ENCODE measurements at regions not wholly inside any gene's neighbourhood (a gene's known extent, or its start where the extent isn't known, plus 50 kb on each side); places are given as distances from the start of the nearest gene placed in this dataset.

DNA sequence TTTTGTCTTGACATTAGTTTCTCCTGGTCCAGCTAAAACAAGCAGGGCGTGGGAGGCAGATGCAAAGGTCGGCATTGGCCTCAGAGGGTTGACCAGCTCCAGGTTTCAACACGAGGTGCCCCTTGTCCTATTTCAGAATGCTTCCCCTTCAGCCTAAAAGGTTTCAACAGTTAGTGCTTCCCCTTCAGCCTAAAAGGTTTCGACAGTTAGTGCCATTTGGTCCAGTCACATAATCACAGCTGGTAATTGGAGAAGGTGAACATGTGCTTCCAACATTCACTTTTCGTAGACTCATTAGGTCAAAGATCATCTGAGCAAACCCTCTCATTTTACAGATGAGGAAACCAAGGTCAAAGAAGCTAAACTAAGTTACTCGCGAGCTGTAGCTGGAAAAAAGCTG lies 270.3 kb upstream of the MAP3K1 start:
- DNase-seq (ENCODE audit: low read depth) = no peak

DNA sequence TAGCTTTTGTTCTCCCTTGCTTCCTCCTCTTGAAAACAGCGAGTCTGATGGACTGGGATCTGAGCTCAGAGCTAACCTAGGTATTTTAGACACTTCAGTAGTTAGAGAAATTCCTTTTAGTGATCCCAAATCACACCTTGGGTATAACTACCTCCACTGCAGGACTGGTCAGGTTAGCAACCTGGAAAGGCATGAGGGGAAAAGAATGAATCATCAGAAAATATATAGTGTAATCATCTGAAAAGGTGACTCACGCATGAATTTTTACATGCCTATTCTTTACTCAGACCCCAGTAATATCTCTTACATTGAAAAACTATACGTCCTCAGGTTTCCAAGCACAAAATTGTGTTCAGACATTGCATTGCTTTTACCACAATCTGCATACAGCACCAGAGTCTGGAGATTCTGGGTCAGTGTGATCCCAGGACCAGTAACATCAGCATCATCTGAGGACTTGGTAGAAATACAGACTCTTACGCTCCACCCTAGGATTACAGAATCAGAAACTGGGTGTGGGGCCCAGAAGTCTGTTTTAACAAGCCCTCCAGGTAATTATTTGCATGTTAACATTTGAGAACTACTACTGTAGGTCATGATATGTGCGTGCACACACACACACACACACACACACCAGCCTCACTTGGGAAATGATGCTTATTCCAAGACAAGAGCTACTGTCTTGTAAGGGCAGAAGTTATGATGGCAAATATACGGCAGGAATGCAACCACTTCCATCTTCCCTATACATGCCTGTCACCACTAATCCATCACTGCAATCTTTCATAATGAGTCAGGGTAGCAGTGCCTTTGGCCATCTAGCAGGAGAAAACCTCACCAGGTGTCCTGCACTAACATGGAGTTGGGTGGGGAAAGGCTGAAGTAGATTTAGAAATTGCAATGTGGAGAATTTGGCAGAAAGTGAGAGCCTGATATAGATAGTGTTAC lies 271.6 kb upstream of the MAP3K1 start:
- DNase-seq (ENCODE audit: low read depth) = no peak

DNA sequence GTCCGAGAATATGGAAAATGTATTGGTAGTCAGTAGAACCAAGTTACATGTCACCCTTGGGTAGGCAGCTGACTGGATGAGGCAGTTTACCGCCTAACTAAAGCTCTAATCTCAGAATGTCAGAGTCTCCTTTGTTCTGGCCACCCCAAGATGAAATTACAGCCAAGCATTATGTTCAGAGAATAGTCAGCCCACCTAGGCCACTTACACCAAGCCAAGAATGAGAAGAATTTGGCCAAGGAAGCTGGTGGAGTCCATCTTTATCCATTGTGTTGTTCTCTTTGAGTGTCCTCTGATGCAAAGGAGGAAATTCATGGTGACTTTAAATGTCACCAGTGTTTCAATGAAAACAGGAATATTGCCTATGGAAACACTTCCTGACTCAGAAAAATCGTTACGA lies 275.1 kb upstream of the MAP3K1 start:
- no peak for DNase-seq (ENCODE audit: low read depth)

DNA sequence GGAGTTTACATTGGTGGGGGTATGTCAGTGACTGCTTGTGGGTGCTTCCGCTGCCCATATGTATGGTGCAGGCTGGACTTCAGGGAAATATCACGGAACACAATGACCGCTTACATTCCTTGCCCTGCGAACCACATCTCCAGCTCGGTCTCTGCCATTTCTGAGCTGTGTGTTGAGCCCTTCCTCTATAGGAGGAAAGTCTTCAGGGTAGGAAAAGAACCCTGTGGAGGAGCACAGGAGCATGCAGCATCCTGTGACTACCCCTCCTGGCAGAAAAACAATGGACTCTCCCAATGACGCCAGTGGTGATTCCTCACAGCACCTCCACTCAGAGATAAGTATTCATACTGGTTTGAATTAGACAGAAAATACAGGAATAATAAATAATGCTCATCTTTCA lies 276.8 kb upstream of the MAP3K1 start:
- no peak for DNase-seq (ENCODE audit: low read depth)

DNA sequence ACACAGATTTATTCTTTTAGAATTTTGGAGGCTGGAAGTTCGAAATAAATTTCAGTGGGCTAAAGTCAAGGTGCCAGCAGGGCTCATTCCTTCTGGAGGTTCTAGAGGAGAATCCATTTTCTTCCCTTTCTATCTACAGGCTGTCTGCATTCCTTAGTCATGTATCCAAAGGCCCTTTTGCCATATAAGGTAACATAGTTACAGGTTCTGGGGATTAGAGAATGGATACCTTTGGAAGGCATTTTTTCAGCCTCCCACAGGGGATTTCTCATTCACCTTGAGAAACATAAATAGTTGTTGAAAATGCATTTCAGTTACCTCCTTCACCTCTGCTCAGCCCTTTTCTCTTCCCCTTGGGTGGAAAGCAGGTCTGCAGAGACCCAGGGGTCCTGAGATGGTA lies 280.0 kb upstream of the MAP3K1 start:
- no peak for DNase-seq (ENCODE audit: low read depth)

DNA sequence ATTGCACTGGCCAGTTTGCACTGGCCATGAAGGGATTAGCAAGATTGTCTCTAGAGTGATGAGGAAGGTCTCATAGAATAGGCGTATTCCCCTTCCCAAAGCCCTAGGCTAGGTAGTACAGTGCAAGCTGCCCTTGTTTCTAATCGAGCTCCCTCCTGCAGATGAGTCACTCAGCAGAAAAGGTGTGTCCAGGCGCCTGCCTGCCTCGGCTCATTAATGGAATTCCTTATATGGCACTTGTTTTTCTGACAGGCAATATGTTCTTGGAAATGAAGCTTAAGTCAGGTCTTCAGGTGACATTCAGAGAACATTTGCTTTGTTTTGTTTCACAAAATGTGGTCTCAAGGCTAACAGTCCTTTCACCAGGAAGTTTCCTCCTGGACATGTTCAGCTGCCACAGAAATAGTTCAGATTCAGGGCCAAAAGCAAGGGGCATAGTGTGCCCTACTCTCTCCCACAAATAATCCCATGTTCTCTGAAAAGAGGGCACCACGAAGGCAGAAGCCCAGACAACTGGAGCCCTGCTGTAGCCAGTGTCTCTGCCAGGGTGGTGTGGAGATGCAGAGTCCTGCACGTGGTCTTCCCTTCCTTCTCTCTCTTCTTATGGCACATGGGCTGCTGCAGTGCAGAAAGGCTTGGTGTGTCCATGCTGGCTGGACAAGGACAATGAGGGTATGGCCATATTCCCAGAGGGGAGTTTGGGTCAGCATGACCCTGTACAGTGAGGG lies 281.1 kb upstream of the MAP3K1 start:
- DNase-seq (ENCODE audit: low read depth) = no peak

DNA sequence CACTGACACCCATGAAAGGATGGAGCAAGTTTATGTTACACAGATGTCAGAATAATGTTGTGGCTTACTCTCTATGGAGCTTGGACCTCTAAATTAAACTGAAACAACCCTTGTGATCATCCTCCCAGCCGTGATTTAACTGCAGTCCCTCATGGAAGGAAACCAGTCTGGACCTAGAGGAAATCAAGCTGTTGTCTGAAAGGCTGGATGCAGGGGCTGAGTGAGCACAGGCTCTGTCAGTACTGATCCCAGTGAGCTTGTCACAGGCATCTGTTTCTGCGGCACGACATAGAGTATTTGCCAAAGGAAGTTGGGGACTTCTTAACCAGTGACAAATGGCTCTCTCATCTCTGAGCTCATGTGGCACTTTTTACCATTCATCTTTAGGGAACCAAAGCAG lies 282.9 kb upstream of the MAP3K1 start:
- DNase-seq (ENCODE audit: low read depth) = no peak

DNA sequence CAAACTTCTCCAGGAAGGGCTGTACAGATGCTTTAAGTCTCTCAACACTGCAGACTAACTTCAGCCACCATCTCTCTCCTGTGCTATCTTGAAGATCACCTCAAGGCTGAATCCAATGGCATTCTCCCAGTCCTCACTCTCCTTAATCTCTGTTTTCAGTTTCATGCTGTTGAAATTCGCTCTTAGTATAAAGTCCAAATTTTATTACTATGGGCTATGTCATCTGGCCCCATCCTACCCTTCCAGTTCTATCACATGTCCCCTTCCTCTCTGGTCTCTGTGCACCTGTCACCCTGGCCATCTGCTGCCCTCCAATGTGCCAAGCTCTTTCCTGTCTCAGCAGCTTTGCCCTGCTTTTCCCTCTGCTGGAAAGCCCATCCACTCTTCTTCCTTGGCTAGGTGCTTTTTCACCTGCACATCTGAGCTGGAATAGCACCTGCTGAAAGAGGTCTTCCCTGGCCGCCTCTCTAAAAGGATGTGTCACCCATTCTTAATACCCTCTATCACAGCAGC lies 284.7 kb upstream of the MAP3K1 start:
- DNase-seq (ENCODE audit: low read depth) = no peak

DNA sequence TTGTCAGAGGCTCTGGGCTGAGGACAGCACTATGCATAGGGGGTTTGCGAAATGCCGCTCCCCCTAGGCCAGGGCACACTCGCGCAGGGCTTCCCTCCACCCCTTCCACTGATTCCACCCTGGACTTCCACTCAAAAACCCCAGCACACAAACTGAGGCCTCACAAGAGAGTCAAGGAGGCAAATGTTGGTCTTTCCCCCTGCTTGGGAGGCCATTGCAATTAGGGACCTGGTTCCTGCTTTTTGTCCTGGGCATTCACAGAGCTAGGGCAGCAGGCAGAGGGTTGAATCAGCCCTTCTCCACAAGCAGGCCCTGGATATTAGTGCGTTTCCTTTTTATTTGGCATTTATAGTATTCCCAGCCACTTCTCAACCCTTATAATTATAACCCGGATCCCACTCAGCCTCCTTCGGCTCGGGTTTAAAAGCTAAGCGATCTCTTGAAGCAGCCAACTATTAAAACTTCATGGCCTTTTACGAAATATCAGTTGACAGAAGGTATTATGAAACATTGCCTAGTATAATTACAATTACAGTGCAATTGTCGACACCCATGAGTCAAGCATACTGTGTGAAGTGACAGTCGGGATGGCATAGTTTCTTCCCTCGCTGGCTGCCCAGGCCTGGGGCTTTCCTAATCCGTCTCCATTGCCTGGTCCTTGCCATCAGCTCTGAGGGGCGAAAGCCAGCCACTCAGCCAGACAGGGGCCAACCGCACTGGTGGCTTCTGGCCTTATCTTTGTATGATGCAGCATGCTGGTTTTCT lies 285.5 kb upstream of the MAP3K1 start:
- DNase-seq (ENCODE audit: low read depth) = no peak

DNA sequence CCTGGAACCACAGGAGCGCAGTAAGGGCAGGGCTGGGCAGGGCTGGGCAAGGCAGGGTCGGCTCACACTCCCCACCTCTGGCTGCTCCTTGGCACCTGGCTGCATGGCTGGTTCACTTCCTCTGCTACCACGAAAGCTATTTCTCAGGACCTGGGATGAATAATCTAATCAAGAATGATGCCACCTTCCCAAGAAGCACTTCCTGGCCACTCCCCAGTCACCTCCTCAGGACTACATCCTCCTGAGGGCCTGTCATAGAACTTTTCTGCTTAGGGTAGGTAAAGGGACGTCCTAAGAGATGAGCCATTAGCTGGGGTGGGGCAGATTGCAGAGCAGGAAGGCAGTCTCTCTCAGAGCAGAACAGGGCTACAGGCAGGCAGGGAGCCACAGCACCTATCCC lies 288.2 kb upstream of the MAP3K1 start:
- no peak for DNase-seq (ENCODE audit: low read depth)

DNA sequence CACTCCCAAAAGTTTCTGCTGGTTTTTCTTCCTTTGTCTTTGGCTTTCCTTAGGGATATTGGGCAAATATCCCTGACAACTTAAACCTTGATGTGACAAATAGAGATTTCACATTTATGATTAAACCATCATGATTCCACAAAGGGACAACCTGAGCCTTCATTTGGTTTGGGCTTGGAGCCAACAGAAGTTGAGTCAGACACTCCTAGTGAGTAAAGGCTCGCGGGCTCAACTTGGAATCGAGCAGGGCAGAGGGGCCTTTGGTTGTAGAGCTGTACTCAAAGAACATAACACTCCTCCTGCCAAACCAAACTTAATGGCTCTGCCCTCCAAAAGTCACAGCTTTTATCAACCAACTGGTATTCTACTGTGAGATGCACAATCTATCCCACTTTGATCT lies 290.2 kb upstream of the MAP3K1 start:
- no peak for DNase-seq (ENCODE audit: low read depth)

DNA sequence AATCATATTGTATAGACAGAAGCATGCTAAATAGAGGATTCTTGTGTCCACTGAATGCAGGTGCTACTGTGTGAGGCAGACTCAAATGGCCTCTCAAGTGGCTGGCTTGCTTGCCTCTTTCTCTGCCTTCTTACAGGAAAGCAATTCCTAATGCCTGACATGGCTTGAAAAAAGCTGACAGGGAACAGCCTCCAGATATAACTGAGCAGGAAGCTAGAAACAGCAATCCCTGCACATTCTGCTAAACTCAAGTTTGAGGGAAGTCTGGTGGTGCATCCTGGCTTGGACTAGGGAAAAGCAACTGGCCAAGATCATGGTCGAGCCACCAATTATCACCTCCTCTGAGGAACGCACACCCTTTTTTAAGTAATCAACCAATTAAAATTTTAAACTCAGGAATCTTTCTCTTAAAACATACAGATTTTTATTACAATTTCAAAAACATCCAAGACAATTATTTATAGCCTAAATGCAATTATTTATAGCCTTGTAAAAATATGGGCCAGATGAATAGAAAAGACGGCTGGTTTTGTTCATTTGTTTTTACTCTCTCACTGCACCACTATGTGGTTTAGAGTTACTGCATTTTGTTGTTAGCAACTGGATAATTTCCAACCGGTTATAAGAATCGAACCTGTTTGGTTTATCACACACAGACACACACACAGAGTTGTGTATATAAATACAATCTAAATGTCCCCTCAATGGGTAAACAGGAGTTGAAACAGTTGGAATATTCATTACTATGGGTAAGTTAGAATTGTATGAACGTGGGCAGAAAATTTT lies 290.9 kb upstream of the ANKRD55 start:
- DNase-seq (ENCODE audit: low read depth) = no peak

DNA sequence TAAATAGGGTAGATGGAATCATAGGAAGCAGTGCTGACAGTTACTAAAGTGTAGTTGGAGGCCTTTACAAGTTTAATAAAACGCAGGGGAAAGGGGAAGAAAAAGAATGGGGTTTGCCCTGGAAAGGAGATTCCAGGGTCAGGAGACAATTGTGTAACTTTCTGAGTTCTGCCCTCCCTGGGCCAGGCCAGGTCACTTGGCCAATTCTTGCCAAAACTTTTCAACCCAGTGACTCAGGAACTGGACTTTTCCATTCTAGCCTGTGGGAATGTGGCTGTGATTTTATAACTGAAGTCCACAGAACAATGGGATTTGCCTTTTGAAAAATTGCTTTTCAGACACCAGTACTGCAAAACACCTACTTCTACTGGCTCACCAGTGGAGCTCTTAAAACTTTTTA lies 289.8 kb upstream of the ANKRD55 start:
- no peak for DNase-seq (ENCODE audit: low read depth)

DNA sequence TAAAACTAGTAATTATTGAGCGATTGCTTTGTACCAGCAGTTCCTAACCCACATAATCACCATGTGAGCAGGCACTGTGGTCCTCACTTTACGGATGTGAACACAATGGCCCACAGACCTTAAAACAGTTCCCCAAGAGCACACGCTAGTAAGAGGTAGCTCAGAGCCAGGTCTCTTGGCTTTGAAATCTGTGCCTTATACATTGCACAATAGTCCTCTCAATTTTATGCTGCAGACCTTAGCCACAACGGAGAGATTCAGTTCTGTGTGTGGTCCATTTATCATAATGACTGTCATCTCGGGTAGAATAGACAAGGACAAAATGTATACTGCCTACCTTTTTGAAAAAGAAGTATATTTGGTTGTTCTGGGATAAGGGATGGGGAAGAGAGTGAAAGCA lies 289.0 kb upstream of the ANKRD55 start:
- no peak for DNase-seq (ENCODE audit: low read depth)

DNA sequence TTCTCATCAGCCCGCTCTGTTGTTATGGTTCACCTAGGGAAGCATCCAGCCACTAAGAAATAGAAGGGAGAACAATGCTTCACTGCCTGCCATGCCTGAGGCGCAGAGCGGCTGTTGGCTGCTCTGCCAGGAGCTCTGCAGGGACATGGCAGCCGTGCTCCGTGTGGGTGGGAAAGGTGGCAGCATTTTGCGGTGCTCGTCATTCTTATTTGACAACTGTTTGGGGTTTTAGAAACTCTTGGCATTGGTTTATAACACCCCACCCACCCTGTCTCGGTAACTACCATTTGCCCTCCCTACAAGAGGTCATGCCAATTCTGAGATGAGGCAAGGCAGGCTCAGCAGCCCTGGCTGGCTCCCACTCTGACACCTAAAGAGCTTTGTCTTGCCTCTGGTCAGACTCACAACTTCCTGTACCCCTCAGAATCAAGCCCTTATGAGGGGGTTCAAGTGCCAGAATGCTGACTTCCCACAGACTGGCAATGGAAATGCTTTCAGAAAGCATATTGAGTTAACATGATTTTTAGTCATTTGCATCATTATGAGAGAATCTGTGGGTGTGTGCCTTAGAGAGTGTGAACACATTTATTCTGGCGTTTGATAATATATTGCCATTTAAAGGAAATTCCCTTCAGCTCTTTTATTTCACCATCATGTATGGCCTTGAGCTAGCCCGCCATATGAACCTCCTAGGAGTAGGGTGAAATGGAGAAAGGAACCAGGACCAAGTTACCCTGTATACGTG lies 288.0 kb upstream of the ANKRD55 start:
- DNase-seq (ENCODE audit: low read depth) = no peak

DNA sequence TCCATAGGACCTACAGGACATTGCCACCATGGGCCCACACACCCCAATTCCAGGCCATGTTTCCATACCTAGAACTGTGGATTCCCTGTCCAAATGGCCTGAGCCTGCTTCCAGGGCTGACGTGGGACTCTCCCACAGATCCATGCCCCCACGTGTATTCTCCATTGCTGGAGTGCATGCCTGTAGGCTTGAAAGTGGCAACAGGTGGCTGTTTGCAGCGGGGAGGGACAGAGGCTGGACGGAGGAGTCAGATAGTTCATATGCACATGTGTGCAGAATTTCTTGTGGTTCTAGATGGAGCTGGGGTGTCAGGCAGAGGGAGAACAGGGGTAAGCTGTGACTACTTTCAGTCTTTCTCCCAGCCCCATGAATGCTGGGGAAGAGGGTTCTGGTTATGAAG lies 285.7 kb upstream of the ANKRD55 start:
- no peak for DNase-seq (ENCODE audit: low read depth)

DNA sequence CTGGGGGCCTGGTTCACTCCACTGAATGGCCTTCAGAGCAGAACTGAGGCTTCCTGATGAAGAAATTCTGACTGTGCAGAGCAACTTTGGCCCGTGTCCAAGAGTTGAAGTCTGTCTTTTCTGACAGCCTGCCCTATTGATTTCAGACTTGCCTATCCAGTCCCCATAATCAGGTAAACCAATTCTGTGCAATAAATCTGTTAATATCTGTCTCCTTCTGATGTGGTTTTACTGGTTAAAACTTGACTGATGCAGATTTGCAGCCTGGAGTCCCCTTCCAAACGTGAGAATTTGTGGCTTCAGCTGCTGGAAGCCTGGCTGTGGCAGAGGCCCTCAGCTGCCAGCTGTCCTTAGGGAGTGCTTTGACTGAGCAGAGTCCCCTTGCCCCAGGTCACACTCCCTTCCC lies 283.9 kb upstream of the ANKRD55 start:
- DNase-seq (ENCODE audit: low read depth) = no peak

DNA sequence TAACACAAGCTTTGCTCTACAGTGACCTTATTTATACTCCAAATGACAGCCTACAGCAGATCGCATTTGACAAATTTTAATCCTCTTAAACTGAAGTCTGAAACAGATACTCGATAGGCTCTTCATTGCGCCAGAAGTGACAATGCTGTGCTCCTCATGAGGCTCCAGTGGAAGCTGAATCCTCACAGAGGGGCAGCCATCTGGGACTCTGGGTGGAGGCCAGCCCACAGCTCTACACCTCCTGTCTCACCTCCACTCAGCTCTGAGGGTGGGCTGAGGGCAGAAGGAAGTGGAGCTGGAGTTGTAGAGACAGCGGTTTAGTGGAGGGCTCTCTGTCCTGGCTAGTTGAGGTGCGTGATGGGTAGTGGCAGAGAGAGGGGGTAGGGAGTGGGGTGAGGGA lies 283.3 kb upstream of the ANKRD55 start:
- DNase-seq (ENCODE audit: low read depth) = no peak

DNA sequence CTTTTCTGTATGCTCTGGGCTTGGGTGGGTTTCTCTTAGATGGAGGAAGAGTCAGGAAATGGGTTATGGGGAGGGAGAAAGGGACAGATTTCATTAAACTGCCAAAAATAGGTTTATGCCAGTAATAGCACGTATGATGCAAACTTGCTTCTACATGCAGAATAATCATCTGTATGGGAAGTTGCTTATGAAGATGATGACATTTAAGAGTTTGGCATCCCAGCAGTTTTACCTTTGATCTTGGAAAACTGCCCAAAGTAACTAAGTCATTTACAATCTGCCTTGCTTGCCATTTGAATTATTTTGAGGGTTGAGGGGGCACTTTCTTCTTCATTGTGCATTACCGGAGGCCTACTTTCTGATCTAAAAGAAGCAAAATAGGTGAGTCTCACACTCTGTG lies 282.9 kb upstream of the ANKRD55 start:
- no peak for DNase-seq (ENCODE audit: low read depth)

DNA sequence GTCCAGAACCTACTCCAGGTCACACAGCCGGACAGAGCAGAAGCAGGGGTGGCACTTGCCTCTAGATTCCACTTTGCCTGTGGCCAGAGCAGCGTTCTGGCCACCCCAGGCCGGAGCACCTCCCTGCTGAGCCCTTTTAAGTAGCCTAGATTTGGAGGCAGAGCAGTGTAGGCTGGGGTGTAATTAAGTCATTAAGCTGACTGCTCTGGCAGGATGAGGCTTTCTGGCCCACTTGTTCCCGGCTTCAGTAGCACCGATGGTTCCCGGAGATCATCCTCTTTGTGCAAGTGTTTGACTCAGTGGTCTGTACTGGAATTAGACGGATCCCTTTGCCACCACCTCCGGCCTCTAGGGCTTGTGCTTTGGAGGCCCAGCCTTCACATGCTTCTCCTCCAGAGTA lies 281.9 kb upstream of the ANKRD55 start:
- DNase-seq (ENCODE audit: low read depth) = no peak

DNA sequence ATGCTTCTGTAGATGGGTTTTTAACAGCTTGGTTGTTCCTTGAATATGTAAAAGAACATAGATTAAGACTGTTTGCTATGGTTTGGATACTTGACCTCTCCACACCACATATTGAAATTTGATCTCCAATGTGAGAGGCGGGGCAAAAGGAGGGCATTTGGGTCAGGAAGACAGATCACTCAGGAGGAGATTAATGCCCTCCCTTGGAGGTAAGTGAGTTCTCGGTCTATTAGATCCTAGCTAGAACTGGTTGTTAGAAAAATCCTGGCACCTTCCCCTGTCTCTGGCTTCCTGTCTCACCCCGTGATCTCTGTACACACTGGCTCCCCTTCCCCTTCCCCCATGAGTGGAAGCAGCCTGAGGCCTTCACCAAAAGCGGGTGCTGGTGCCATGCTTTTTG lies 281.1 kb upstream of the ANKRD55 start:
- DNase-seq (ENCODE audit: low read depth) = no peak

Data from activated gamma-delta T cell treated with anti-CD3 and anti-CD28 coated beads, Interleukin-2, amount 50 U/mL, for 16 hours (primary cell).